ENCODE measurements at regions not wholly inside any gene's neighbourhood (a gene's known extent, or its start where the extent isn't known, plus 50 kb on each side); places are given as distances from the start of the nearest gene placed in this dataset.

- Mint-ChIP-seq H3K27me3 (ENCODE audit: low read depth in 2 of 2) (no peaks in the 10 kb centered on the region), H3K4me1 (no peaks in the 10 kb centered on the region), H3K27ac (no peak overlapping the region), H3K36me3 (no peaks in the 10 kb centered on the region), H3K9me3 (peaks cover 2 to 3% of the 10 kb centered on the region in 2 donors), H3K4me3 (no peak overlapping the region)
- no peak for TF ChIP-seq CTCF (IDR thresholded peaks at IDR 0.05)
- WGBS (ENCODE audit: insufficient coverage) = 70% methylated on average over 6 of the region's 6 CpGs
- Histone ChIP-seq H3K9me3 (ENCODE audit: control insufficient read depth, insufficient read depth, low read length) (no peaks in the 10 kb centered on the region), H3K4me3 (ENCODE audit: low read length) (no peak overlapping the region), H3K4me1 (ENCODE audit: control insufficient read depth, insufficient read depth, low read length) (no peaks in the 10 kb centered on the region), H3K36me3 (ENCODE audit: control insufficient read depth, insufficient read depth, low read length) (no peaks in the 10 kb centered on the region), H3K27ac (ENCODE audit: low read length) (no peak overlapping the region), H3K27me3 (ENCODE audit: control insufficient read depth, insufficient read depth, low read length) (no peaks in the 10 kb centered on the region)
- DNase-seq (no peak), ATAC-seq (no peak)
- intact Hi-C loops (cut with micrococcal nuclease) = no loop called here
Observed at GRCh38 chr18:73318739-73319479, 451.1 kb upstream of the NETO1 start.

- Histone ChIP-seq H3K4me1 (ENCODE audit: control insufficient read depth, insufficient read depth, low read length) (no peaks in the 10 kb centered on the region), H3K36me3 (ENCODE audit: control insufficient read depth, insufficient read depth, low read length) (no peaks in the 10 kb centered on the region), H3K27me3 (ENCODE audit: control insufficient read depth, insufficient read depth, low read length) (no peaks in the 10 kb centered on the region), H3K4me3 (ENCODE audit: low read length) (no peak overlapping the region), H3K27ac (ENCODE audit: low read length) (no peak overlapping the region), H3K9me3 (ENCODE audit: control insufficient read depth, insufficient read depth, low read length) (no peaks in the 10 kb centered on the region)
- Mint-ChIP-seq H3K36me3 (no peaks in the 10 kb centered on the region), H3K4me1 (no peaks in the 10 kb centered on the region), H3K27ac (no peak overlapping the region), H3K9me3 (no peaks in the 10 kb centered on the region), H3K27me3 (ENCODE audit: low read depth in 2 of 2) (no peaks in the 10 kb centered on the region), H3K4me3 (no peak overlapping the region)
- ATAC-seq (no peak), DNase-seq (no peak)
- intact Hi-C loops (cut with micrococcal nuclease) = no loop called here
- WGBS (ENCODE audit: insufficient coverage) = 100% methylated on average over 1 of the region's 1 CpG
- no peak for TF ChIP-seq CTCF (IDR thresholded peaks at IDR 0.05)
Observed at GRCh38 chr18:73316513-73316912, 448.7 kb upstream of the NETO1 start.

DNA sequence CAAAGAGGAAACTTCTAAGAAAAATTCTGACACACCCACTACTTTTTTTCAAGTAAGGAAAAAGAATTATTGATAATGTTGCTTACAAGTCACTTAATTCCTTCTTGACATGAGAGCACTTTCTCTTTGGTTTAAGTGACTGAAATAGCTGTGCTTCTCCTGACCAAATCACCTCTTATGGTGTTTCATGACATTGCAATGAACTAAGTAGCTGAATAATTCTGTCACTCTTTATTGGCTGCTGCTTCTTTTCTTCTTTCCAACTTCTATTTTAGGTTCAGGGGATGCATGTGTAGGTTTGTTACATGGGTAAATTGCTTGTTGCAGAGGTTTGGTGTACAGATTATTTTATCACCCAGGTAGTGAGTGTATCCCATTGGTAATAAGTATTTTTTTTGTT is 447.6 kb upstream of the NETO1 start:
- Mint-ChIP-seq H3K36me3 (no peaks in the 10 kb centered on the region), H3K4me1 (no peaks in the 10 kb centered on the region)

More for the DNA sequence above, 447.6 kb upstream of the NETO1 start:
- Histone ChIP-seq H3K27ac (ENCODE audit: low read length) (no peak overlapping the region), H3K4me1 (ENCODE audit: control insufficient read depth, insufficient read depth, low read length) (no peaks in the 10 kb centered on the region), H3K4me3 (ENCODE audit: low read length) (no peak overlapping the region), H3K9me3 (ENCODE audit: control insufficient read depth, insufficient read depth, low read length) (no peaks in the 10 kb centered on the region), H3K36me3 (ENCODE audit: control insufficient read depth, insufficient read depth, low read length) (no peaks in the 10 kb centered on the region), H3K27me3 (ENCODE audit: control insufficient read depth, insufficient read depth, low read length) (no peaks in the 10 kb centered on the region)
- Mint-ChIP-seq H3K27me3 (ENCODE audit: low read depth in 2 of 2) (no peaks in the 10 kb centered on the region), H3K9me3 (peaks cover 4% of the 10 kb centered on the region in 2 donors), H3K27ac (no peak overlapping the region), H3K4me3 (no peak overlapping the region)
- TF ChIP-seq CTCF (IDR thresholded peaks at IDR 0.05) = no peak
- DNase-seq = no peak
- intact Hi-C loops (cut with micrococcal nuclease) = no loop called here
- ATAC-seq = no peak
